ENCODE measurements at regions not wholly inside any gene's neighbourhood (a gene's known extent, or its start where the extent isn't known, plus 50 kb on each side); places are given as distances from the start of the nearest gene placed in this dataset.
"Not testable (repeated sequence)": the region's sequence is repeated elsewhere in the genome, so short reads cannot be mapped to it uniquely, and the experiment has no call there.

GRCh38 chr21:35511696-35512162 is 462.6 kb upstream of the RUNX1 start:
- Mint-ChIP-seq H3K27me3 (peaks cover 11% of the 10 kb centered on the region), H3K4me3 (no peak overlapping the region), H3K36me3 (no peaks in the 10 kb centered on the region), H3K9me3 (no peaks in the 10 kb centered on the region), H3K4me1 (peaks cover 4% of the 10 kb centered on the region), H3K27ac (no peak overlapping the region)
- no peak for DNase-seq (ENCODE audit: low spot score in 2 of 2)
- no peak for ATAC-seq (ENCODE audit: low read depth)

GRCh38 chr21:35510957-35511695 is 462.0 kb upstream of the RUNX1 start:
- no peaks in the 10 kb centered on the region for H3K36me3 Mint-ChIP-seq
- peaks cover 9% of the 10 kb centered on the region for H3K27me3 Mint-ChIP-seq
- H3K4me3 Mint-ChIP-seq = no peak overlapping the region
- no peak for ATAC-seq (ENCODE audit: low read depth)
- H3K9me3 Mint-ChIP-seq = no peaks in the 10 kb centered on the region
- DNase-seq (ENCODE audit: low spot score in 2 of 2) = no peak
- peaks cover 4% of the 10 kb centered on the region for H3K4me1 Mint-ChIP-seq
- no peak overlapping the region for H3K27ac Mint-ChIP-seq

- ATAC-seq (ENCODE audit: low read depth) (no peak), DNase-seq (ENCODE audit: low spot score in 2 of 2) (no peak)
- Mint-ChIP-seq H3K4me1 (peaks cover 4% of the 10 kb centered on the region), H3K27me3 (peaks cover 9% of the 10 kb centered on the region), H3K27ac (no peak overlapping the region), H3K4me3 (no peak overlapping the region), H3K36me3 (no peaks in the 10 kb centered on the region), H3K9me3 (no peaks in the 10 kb centered on the region)
Measured at GRCh38 chr21:35510294-35510693, 461.2 kb upstream of the RUNX1 start.

- Mint-ChIP-seq H3K36me3 (no peaks in the 10 kb centered on the region), H3K4me3 (no peak overlapping the region), H3K9me3 (no peaks in the 10 kb centered on the region), H3K4me1 (peaks cover 7% of the 10 kb centered on the region), H3K27me3 (peaks cover 7% of the 10 kb centered on the region), H3K27ac (no peak overlapping the region)
- ATAC-seq (ENCODE audit: low read depth) (peak; percentile 53), DNase-seq (ENCODE audit: low spot score in 2 of 2) (no peak)
Measured at GRCh38 chr21:35509001-35509704, 460.1 kb upstream of the RUNX1 start.

- no peaks in the 10 kb centered on the region for H3K36me3 Mint-ChIP-seq
- DNase-seq (ENCODE audit: low spot score in 2 of 2) (no peak), ATAC-seq (ENCODE audit: low read depth) (peak; percentile 38)
- H3K27me3 Mint-ChIP-seq = peaks cover 11% of the 10 kb centered on the region
- no peak overlapping the region for H3K4me3 Mint-ChIP-seq
- H3K4me1 Mint-ChIP-seq = peaks cover 14% of the 10 kb centered on the region
- H3K27ac Mint-ChIP-seq = no peak overlapping the region
- no peaks in the 10 kb centered on the region for H3K9me3 Mint-ChIP-seq
Measured at GRCh38 chr21:35508139-35508888, 459.2 kb upstream of the RUNX1 start.

- Mint-ChIP-seq H3K27me3 (peaks cover 9% of the 10 kb centered on the region), H3K9me3 (no peaks in the 10 kb centered on the region), H3K4me1 (peaks cover 14% of the 10 kb centered on the region), H3K36me3 (no peaks in the 10 kb centered on the region), H3K27ac (no peak overlapping the region), H3K4me3 (no peak overlapping the region)
- no peak for ATAC-seq (ENCODE audit: low read depth)
- DNase-seq (ENCODE audit: low spot score in 2 of 2) = no peak
Measured at GRCh38 chr21:35507181-35507759, 458.2 kb upstream of the RUNX1 start.

GRCh38 chr21:35506771-35507170 is 457.7 kb upstream of the RUNX1 start:
- no peaks in the 10 kb centered on the region for H3K36me3 Mint-ChIP-seq
- H3K4me3 Mint-ChIP-seq = no peak overlapping the region
- peaks cover 14% of the 10 kb centered on the region for H3K4me1 Mint-ChIP-seq
- no peak overlapping the region for H3K27ac Mint-ChIP-seq
- no peak for DNase-seq (ENCODE audit: low spot score in 2 of 2)
- no peaks in the 10 kb centered on the region for H3K9me3 Mint-ChIP-seq
- no peak for ATAC-seq (ENCODE audit: low read depth)
- peaks cover 9% of the 10 kb centered on the region for H3K27me3 Mint-ChIP-seq

- no peak for ATAC-seq (ENCODE audit: low read depth)
- H3K27ac Mint-ChIP-seq = no peak overlapping the region
- no peak overlapping the region for H3K4me3 Mint-ChIP-seq
- no peak for DNase-seq (ENCODE audit: low spot score in 2 of 2)
- no peaks in the 10 kb centered on the region for H3K36me3 Mint-ChIP-seq
- H3K9me3 Mint-ChIP-seq = no peaks in the 10 kb centered on the region
- H3K4me1 Mint-ChIP-seq = peaks cover 14% of the 10 kb centered on the region
- H3K27me3 Mint-ChIP-seq = peaks cover 9% of the 10 kb centered on the region
Measured at GRCh38 chr21:35506352-35506751, 457.2 kb upstream of the RUNX1 start.

- H3K9me3 Mint-ChIP-seq = peaks cover 2% of the 10 kb centered on the region
- peaks cover 14% of the 10 kb centered on the region for H3K4me1 Mint-ChIP-seq
- no peak for ATAC-seq (ENCODE audit: low read depth)
Measured at GRCh38 chr21:35504951-35505466, 455.9 kb upstream of the RUNX1 start.

GRCh38 chr21:35504277-35504676 is 455.2 kb upstream of the RUNX1 start:
- ATAC-seq (ENCODE audit: low read depth) (no peak), DNase-seq (ENCODE audit: low spot score in 2 of 2) (no peak)
- no peak overlapping the region for H3K4me3 Mint-ChIP-seq
- no peak overlapping the region for H3K27ac Mint-ChIP-seq
- peaks cover 14% of the 10 kb centered on the region for H3K4me1 Mint-ChIP-seq
- peaks cover 4% of the 10 kb centered on the region for H3K9me3 Mint-ChIP-seq
- peaks cover 12% of the 10 kb centered on the region for H3K27me3 Mint-ChIP-seq
- no peaks in the 10 kb centered on the region for H3K36me3 Mint-ChIP-seq

More at GRCh38 chr21:35504951-35505466, 455.9 kb upstream of the RUNX1 start:
- Mint-ChIP-seq H3K4me3 (no peak overlapping the region), H3K36me3 (no peaks in the 10 kb centered on the region), H3K27me3 (peaks cover 12% of the 10 kb centered on the region), H3K27ac (no peak overlapping the region)
- DNase-seq (ENCODE audit: low spot score in 2 of 2) = no peak

GRCh38 chr21:35503671-35504070 is 454.6 kb upstream of the RUNX1 start:
- Mint-ChIP-seq H3K4me3 (no peak overlapping the region), H3K27me3 (peaks cover 9% of the 10 kb centered on the region), H3K27ac (no peak overlapping the region), H3K36me3 (no peaks in the 10 kb centered on the region), H3K9me3 (peaks cover 4% of the 10 kb centered on the region), H3K4me1 (peaks cover 10% of the 10 kb centered on the region)
- DNase-seq (ENCODE audit: low spot score in 2 of 2) (no peak), ATAC-seq (ENCODE audit: low read depth) (no peak)

- Mint-ChIP-seq H3K9me3 (peaks cover 4% of the 10 kb centered on the region), H3K4me3 (no peak overlapping the region), H3K27me3 (peaks cover 9% of the 10 kb centered on the region), H3K27ac (no peak overlapping the region), H3K36me3 (no peaks in the 10 kb centered on the region), H3K4me1 (peaks cover 10% of the 10 kb centered on the region)
- DNase-seq (ENCODE audit: low spot score in 2 of 2) (no peak), ATAC-seq (ENCODE audit: low read depth) (no peak)
Measured at GRCh38 chr21:35502821-35503220, 453.7 kb upstream of the RUNX1 start.

GRCh38 chr21:35497522-35497921 is 448.4 kb upstream of the RUNX1 start:
- H3K36me3 Mint-ChIP-seq; H3K4me3 Mint-ChIP-seq; H3K27me3 Mint-ChIP-seq; H3K27ac Mint-ChIP-seq; DNase-seq (ENCODE audit: low spot score in 2 of 2); H3K9me3 Mint-ChIP-seq; H3K4me1 Mint-ChIP-seq; ATAC-seq (ENCODE audit: low read depth): not testable (repeated sequence)

Data from memory B cell (primary cell).